ENCODE measurements at regions not wholly inside any gene's neighbourhood (a gene's known extent, or its start where the extent isn't known, plus 50 kb on each side); places are given as distances from the start of the nearest gene placed in this dataset.

DNA sequence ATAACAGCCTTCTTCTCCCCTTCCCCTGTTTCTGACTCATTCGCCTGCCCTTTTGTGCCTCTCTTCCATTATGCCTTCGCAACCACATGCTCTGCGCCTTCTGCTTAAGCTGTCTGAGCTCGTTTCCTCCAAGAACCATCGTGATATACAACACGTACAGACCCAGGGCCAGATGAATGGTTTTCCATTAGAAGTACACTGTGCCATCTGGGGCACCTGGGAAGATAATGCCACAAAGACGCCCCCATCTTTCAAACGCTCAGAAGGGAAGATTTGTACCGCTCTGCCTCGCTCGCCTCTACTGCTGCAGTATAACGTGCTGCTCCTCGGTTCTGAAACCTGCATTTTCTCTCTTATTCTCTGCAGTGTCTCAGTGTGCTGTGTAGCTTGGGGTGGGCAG, 470.9 kb upstream of the STXBP6 start:
- TF ChIP-seq YY1 (IDR thresholded peaks at IDR 0.05; ENCODE audit: low read depth) (no peak), TCF12 (IDR thresholded peaks at IDR 0.05; ENCODE audit: low read depth) (no peak), FOXM1 (IDR thresholded peaks at IDR 0.05; ENCODE audit: borderline replicate concordance, low read depth) (no peak), ZBTB7A (IDR thresholded peaks at IDR 0.05; ENCODE audit: low read depth) (no peak), EP300 (IDR thresholded peaks at IDR 0.05; ENCODE audit: borderline replicate concordance) (no peak), CEBPB (IDR thresholded peaks at IDR 0.05) (no peak), TAF1 (IDR thresholded peaks at IDR 0.05; ENCODE audit: low read depth) (no peak)
- TF ChIP-seq, protein P1, sequence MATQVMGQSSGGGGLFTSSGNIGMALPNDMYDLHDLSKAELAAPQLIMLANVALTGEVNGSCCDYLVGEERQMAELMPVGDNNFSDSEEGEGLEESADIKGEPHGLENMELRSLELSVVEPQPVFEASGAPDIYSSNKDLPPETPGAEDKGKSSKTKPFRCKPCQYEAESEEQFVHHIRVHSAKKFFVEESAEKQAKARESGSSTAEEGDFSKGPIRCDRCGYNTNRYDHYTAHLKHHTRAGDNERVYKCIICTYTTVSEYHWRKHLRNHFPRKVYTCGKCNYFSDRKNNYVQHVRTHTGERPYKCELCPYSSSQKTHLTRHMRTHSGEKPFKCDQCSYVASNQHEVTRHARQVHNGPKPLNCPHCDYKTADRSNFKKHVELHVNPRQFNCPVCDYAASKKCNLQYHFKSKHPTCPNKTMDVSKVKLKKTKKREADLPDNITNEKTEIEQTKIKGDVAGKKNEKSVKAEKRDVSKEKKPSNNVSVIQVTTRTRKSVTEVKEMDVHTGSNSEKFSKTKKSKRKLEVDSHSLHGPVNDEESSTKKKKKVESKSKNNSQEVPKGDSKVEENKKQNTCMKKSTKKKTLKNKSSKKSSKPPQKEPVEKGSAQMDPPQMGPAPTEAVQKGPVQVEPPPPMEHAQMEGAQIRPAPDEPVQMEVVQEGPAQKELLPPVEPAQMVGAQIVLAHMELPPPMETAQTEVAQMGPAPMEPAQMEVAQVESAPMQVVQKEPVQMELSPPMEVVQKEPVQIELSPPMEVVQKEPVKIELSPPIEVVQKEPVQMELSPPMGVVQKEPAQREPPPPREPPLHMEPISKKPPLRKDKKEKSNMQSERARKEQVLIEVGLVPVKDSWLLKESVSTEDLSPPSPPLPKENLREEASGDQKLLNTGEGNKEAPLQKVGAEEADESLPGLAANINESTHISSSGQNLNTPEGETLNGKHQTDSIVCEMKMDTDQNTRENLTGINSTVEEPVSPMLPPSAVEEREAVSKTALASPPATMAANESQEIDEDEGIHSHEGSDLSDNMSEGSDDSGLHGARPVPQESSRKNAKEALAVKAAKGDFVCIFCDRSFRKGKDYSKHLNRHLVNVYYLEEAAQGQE (IDR thresholded peaks at IDR 0.05; ENCODE audit: low read depth) = no peak
- TF ChIP-seq, protein P2, sequence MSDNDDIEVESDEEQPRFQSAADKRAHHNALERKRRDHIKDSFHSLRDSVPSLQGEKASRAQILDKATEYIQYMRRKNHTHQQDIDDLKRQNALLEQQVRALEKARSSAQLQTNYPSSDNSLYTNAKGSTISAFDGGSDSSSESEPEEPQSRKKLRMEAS (IDR thresholded peaks at IDR 0.05) = no peak

DNA sequence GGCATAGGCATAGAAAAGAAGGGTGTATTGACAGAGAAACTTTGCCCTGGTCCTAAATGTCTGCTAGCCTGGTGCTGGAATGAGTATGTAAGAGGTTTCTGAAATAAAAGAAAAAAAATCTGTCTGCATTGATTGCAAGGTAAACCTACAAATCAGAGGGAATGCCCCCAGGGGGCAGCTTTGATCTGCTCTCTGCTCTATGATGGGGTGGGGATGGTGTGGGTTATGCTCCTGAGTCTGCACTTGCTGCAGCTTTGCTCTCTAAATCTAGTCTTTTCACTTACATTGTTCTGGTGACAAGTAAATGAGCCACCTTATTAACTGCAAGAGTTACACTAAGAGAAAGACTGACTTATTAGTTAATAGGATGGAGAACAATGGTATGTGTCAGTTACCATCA, 468.4 kb upstream of the STXBP6 start:
- no peak for TF ChIP-seq TEAD4 (IDR thresholded peaks at IDR 0.05)
- TF ChIP-seq, protein P3, sequence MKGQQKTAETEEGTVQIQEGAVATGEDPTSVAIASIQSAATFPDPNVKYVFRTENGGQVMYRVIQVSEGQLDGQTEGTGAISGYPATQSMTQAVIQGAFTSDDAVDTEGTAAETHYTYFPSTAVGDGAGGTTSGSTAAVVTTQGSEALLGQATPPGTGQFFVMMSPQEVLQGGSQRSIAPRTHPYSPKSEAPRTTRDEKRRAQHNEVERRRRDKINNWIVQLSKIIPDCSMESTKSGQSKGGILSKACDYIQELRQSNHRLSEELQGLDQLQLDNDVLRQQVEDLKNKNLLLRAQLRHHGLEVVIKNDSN (IDR thresholded peaks at IDR 0.05) = no peak
- TF ChIP-seq EGR1 (IDR thresholded peaks at IDR 0.05) = no peak
- TF ChIP-seq, protein P1 (IDR thresholded peaks at IDR 0.05; ENCODE audit: low read depth) = no peak
- TF ChIP-seq FOXM1 (IDR thresholded peaks at IDR 0.05; ENCODE audit: borderline replicate concordance, low read depth) = no peak
- no peak for TF ChIP-seq YY1 (IDR thresholded peaks at IDR 0.05; ENCODE audit: low read depth)
- no peak for TF ChIP-seq RAD21 (IDR thresholded peaks at IDR 0.05; ENCODE audit: low read depth)
- TF ChIP-seq CEBPB (IDR thresholded peaks at IDR 0.05) = no peak
- TF ChIP-seq TCF12 (IDR thresholded peaks at IDR 0.05; ENCODE audit: low read depth) = no peak

DNA sequence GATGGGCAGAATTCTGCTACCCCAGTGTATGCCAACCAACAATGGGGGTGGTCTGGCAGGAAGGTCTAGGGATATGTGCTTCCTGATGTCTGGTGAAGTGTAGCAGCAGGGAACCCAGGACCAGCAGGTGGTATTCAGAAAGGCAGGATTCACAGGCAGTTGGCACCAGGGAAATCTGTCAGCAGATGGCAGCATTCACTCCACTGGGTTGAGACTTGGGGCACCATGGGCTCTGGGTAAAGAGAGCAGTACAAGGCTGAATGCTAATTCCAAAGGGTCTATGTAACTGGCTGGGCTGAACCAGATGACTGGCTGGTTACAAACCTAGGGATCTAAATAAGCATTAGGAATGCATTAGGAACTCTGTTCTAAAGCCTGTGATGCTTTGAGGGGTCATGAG, 466.9 kb upstream of the STXBP6 start:
- TF ChIP-seq, protein P2 (IDR thresholded peaks at IDR 0.05) = no peak
- TF ChIP-seq RAD21 (IDR thresholded peaks at IDR 0.05; ENCODE audit: low read depth) = peak; percentile 33
- TF ChIP-seq TEAD4 (IDR thresholded peaks at IDR 0.05) = no peak

DNA sequence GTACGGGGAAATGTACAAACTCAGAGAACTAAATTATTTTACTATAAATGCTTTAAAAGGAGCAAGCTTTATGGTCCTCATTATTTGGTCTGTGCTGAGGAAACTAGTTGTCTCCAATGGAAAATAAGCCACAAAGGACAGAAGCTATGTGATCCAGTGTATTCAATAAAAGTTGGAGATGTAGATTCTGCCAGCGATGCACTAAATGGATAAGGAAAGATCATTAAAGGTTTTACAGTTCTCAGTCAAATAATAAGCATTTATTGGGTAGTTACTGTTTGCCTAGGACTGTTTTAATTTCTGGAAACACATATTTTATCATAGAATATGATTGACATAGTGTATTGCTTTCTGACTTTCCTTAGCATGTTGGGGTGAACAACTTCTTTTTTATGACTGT, 458.9 kb upstream of the STXBP6 start:
- TF ChIP-seq TAF1 (IDR thresholded peaks at IDR 0.05; ENCODE audit: low read depth) (no peak), RAD21 (IDR thresholded peaks at IDR 0.05; ENCODE audit: low read depth) (no peak), FOXM1 (IDR thresholded peaks at IDR 0.05; ENCODE audit: borderline replicate concordance, low read depth) (no peak), TCF12 (IDR thresholded peaks at IDR 0.05; ENCODE audit: low read depth) (no peak)
- TF ChIP-seq, protein P3 (IDR thresholded peaks at IDR 0.05) = no peak

DNA sequence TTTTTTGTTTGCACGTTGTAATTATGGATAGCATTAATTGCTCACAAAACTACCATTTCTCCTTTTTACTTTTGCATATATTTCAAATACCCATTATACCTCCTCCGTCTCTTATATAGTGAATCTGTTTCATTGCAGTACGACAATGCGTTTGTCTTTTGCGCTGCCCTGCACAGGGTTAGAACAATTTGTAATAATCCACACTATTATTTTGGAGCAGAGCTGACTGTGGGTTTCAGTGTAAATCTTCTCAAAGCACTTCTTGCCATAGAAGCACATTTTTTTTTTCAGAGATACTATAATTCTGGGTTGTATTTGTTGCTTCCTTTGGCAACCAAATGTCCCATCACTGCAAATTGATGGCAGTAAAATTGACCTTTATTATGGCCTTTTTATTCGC, 451.8 kb upstream of the STXBP6 start:
- TF ChIP-seq TEAD4 (IDR thresholded peaks at IDR 0.05) (no peak), CEBPB (IDR thresholded peaks at IDR 0.05) (no peak), RAD21 (IDR thresholded peaks at IDR 0.05; ENCODE audit: low read depth) (no peak), EGR1 (IDR thresholded peaks at IDR 0.05) (no peak), YY1 (IDR thresholded peaks at IDR 0.05; ENCODE audit: low read depth) (no peak), CREB1 (IDR thresholded peaks at IDR 0.05; ENCODE audit: low read depth) (no peak)
- TF ChIP-seq, protein P2 (IDR thresholded peaks at IDR 0.05) = no peak
- TF ChIP-seq, protein P1 (IDR thresholded peaks at IDR 0.05; ENCODE audit: low read depth) = no peak
- TF ChIP-seq, protein P3 (IDR thresholded peaks at IDR 0.05) = no peak
